NCI-H524 (cell line): ENCODE measurements at regions not wholly inside any gene's neighbourhood (a gene's known extent, or its start where the extent isn't known, plus 50 kb on each side); places are given as distances from the start of the nearest gene placed in this dataset.
A peak's percentile ranks its signal among the peaks of the same experiment; 100 is the strongest.

Experiments
- DNase-seq, 2 experiments: peaks; one replicate each; lab custom pipeline; 2025; lab: John Stamatoyannopoulos, UW

- no peak for DNase-seq
Measured at GRCh38 chr13:107035778-107036177, 467.8 kb upstream of the ARGLU1 start.

DNA sequence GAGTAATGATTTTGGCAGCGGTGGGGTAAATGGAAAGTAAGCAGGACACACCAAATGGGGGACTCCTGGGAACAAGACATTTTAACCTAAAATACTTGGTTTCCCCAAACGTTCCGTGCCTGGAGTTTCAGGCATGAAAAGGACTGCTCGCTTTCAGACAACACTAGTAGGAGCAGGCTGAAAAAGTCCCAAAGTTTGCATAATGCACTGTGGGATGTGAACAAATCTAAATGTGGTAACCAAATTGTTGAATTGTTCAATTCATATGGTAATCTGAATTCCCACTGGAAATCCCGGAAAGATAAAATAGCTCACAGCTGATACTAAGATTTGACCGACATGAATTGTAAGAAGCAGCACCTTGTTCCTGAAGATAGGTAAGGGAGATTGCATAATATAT, 467.2 kb upstream of the ARGLU1 start:
- no peak for DNase-seq

DNA sequence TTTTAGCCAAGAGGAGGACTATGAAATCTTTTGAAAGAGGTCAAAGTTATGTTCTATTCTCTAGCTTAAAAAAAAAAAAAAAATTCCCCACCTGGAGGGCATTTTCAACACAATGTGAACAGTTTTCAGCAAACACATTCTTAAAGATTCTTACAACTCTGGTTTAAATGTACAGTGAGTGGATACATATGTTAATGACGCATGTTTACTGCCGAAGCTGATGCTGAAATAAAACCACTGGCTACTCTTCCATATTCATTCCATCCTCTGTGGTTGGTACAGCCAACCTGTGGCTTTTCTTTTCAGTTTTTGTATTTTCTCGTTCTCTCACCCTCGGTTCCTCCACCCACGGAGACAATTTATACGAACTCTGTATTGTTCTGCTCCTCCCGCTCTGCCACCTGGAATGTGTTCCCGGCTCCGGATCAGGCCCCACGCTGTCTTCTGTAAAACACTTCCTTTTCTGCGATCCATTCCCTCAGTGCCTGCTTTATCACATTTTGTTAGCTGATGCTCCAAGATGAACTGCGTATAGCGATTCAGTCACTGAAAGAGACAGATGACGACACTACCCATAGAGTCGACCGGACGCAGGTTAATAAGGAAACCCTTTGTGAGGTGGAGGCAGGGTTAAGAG, 466.4 kb upstream of the ARGLU1 start:
- DNase-seq = no peak

DNA sequence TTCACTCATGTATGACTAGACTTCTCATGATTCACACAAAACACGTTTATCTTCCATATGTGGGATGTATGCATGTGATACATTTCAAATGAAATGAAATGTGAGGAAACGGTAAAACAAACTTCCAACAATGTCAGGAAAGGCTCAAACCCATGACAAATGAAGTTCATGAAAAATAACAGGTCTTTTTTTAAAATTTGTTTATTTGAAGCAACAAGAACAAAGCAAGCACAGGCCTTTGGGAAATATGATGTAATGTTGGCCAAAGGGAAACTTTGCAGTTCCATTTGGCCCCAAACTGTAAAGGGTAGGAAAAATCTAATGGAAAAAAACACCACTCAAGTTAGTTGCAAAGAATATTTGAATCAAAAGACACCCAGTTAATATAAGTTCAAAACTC, 463.8 kb upstream of the ARGLU1 start:
- no peak for DNase-seq

DNA sequence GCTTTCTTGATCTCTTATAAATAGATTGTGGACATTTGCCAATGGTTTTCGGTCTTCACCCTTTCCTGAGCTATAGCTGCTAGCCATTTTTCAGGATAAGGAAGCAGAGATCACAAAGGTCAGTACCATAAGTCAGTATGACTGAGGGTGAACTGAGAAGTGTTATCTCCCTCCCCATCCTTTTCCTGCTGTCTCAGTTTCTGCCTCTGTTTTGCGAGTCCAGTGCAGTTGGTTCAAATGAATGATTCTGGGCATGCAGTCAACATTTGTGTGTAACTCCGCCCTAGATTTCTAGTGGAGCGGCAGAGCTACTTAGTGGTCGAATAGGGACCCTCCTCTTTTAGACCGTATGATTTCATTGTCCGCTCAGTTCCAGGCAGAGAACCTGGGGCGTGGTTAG, 460.8 kb upstream of the ARGLU1 start:
- no peak for DNase-seq

DNA sequence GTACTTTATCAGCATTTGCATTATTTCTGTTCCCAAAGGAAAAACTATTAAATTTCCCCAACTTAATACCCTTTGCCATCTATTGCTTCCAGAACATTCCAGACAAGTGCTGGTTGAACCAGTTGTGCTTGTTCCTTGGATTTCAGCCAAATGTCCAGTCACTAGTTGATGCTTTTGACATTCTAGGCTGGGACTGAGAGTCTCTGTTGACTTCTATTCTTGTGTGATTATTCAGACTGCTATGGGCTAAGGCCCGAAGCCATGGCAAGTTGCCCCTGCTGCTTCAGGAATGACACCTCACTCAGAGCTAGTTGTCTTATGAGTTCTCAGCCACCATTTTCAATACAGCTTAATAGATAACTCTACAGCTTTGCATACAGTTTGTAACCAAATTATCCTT, 458.1 kb upstream of the ARGLU1 start:
- DNase-seq = no peak

- DNase-seq = no peak
Measured at GRCh38 chr13:107023335-107023734, 455.4 kb upstream of the ARGLU1 start.

DNA sequence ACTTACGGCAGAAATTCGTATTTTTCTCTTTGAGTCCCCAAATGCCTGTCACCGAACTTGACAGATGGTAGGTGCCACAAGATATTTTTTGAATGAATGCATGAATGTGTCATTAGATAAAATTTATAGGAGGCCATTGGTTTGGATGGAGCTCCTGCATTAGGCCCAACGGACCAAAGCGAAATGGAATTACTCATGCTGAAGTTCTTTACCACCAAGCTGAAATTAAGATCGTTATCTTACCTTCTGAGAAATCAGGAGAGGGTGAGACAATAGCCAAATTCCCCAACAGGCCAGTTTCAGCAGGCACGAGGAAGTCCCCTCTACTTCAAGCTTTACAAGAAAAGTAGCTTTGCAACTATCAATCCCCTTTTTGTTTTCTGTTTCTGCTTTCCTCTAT, 452.5 kb upstream of the ARGLU1 start:
- DNase-seq = no peak

GRCh38 chr13:107018285-107018684, 450.3 kb upstream of the ARGLU1 start:
- no peak for DNase-seq

- no peak for DNase-seq
Measured at GRCh38 chr13:107006661-107007060, 438.7 kb upstream of the ARGLU1 start.

DNA sequence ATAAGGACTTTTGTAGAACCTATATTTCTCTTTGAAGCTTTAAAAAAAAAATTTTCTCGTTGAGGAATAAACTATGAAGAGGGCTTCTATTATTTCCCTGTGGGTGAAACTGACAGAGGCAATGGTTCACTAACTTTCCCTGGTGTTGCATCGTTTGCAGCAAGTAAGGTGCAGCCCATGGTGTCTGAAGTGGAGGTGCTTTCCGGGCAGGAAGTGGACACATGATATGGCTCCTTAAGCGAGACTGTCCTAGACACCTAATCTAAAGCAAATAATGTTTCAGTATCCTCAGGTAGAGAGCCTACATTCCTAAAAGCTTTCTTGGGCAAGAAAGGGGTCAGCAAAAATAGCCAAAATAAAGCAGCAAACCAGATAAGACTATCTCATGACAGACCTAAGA, 437.6 kb upstream of the ARGLU1 start:
- DNase-seq = no peak

DNA sequence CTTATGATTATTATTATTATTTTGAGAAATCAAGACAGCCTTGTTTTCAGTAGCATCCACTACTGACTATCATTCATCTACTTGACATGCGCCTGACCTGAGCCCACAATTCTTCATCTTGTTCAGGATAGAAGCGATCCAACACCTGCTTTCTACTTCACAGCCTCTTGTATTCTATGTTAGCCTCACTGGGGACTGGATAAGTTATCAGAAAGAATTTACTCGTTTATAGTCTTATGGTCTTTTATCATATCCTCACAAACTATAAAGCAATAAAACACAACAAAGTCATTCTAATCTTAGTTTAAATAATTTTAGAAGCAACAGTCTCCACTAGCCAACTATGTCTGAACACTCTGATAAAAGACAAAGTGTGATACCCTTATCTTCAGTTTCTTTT, 436.0 kb upstream of the ARGLU1 start:
- DNase-seq = no peak

DNA sequence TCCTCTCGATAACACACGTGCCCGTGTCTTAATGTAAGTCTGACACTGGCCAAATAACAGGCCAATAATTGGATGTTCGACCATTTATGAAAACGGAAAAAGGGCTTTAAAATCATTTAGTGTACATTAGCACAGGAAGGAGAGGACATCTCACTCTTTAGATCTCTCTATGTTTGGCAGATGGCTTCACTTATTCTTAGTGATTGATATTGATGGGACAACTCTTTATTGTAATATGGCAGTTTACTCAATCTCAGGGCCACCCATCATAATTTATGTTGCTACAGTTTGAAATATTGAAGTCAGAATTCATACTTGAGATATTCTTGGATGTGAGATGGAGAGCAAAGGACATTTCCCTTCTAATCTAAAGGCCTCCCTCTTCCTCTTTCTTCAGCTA, 430.7 kb upstream of the ARGLU1 start:
- no peak for DNase-seq

GRCh38 chr13:106997696-106998095, 429.8 kb upstream of the ARGLU1 start:
- no peak for DNase-seq

- no peak for DNase-seq
Measured at GRCh38 chr13:106996867-106997618, 429.1 kb upstream of the ARGLU1 start.

- DNase-seq = no peak
Measured at GRCh38 chr13:106990594-106990993, 422.7 kb upstream of the ARGLU1 start.

DNA sequence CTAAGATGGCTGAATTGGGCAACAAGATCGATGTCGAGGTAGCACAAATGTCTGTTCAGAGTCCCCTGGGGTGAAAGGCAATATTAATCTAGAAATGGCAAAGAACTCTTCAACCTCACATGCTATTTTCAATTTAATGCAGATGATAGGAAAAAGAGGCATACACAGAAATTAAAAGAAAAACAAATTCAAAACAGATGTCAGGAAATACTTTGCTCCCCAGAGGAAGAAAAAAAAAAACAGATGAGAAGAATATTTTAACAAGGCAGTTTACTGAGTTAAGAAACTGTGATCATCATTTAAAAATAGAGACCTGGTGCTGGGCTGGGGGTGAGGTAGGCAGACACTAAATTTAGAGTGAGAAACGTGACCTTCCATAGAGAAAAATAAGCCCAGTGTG, 421.9 kb upstream of the ARGLU1 start:
- no peak for DNase-seq

- peak; percentile 0 to 68 for DNase-seq
Measured at GRCh38 chr13:106987427-106987785, 419.5 kb upstream of the ARGLU1 start.

DNA sequence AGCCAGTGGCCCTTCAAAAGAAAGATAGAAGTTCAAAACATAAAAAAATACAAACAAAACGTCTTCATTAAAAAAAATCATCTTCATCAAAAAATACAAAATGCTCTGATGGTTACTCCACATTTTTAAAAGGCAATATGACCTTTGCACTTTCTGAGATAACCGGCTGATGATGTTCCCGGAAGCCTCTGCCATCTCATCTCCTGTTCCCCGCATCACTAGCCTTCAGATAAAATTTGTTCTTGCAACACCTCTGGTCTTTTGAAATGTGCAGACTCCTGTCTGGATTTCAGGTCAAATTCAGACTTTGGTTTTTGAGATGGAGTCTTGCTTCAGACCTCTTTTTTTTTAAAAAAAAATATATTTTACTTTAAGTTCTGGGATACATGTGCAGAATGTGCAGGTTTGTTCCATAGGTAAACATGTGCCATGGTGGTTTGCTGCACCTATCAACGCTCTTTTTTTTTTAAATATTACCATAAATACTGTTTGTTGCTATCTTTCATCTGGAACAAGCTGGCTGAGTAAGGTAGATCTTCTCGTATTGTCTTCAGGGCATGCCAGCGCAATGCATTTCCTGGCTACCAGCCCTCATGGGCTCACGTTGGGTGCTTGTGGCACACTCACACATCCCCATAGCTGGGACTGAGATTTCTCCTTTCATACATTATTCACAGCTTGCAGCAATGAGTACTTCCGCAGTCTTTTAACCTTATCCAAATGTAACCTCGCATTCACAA, 418.9 kb upstream of the ARGLU1 start:
- peak in 1 of 2 experiments; percentile 42 for DNase-seq

- no peak for DNase-seq
Measured at GRCh38 chr13:106986033-106986484, 418.1 kb upstream of the ARGLU1 start.

GRCh38 chr13:106985481-106985880, 417.5 kb upstream of the ARGLU1 start:
- no peak for DNase-seq

GRCh38 chr13:106981051-106981450, 413.1 kb upstream of the ARGLU1 start:
- no peak for DNase-seq

- no peak for DNase-seq
Measured at GRCh38 chr13:106967391-106967790, 399.5 kb upstream of the ARGLU1 start.
